ENCODE measurements at regions not wholly inside any gene's neighbourhood (a gene's known extent, or its start where the extent isn't known, plus 50 kb on each side); places are given as distances from the start of the nearest gene placed in this dataset.

GRCh38 chr7:13448243-13448642, 541.2 kb downstream of the ETV1 start:
- intact Hi-C loops (cut with DNase I) = no loop called here
- TF ChIP-seq CTCF (IDR thresholded peaks at IDR 0.05) (no peak), POLR2A (IDR thresholded peaks at IDR 0.05) (no peak)
- no peak for DNase-seq
- Histone ChIP-seq H3K4me3 (no peak overlapping the region), H3K27me3 (no peaks in the 10 kb centered on the region), H3K4me1 (replicated peaks in 1 of 2) (no peaks in the 10 kb centered on the region), H3K27ac (no peak overlapping the region), H3K36me3 (replicated peaks in 1 of 2) (no peaks in the 10 kb centered on the region), H3K9me3 (replicated peaks in 1 of 3) (no peaks in the 10 kb centered on the region)
- 66 to 75% (median 71%) methylated on average over 4 of the region's 4 CpGs for WGBS, 4 donors

- H3K9me3 ChIP-seq (replicated peaks in 1 of 3) = no peaks in the 10 kb centered on the region
- H3K36me3 ChIP-seq (replicated peaks in 1 of 2) = no peaks in the 10 kb centered on the region
- DNase-seq = no peak
- H3K27ac ChIP-seq = no peak overlapping the region
- no peaks in the 10 kb centered on the region for H3K4me1 ChIP-seq (replicated peaks in 1 of 2)
- no peak for TF ChIP-seq POLR2A (IDR thresholded peaks at IDR 0.05)
- TF ChIP-seq CTCF (IDR thresholded peaks at IDR 0.05) = no peak
- intact Hi-C loops (cut with DNase I) = no loop called here
- no peak overlapping the region for H3K4me3 ChIP-seq
- no peaks in the 10 kb centered on the region for H3K27me3 ChIP-seq
Measured at GRCh38 chr7:13449460-13449859, 540.0 kb downstream of the ETV1 start.

GRCh38 chr7:13454916-13455592, 534.4 kb downstream of the ETV1 start:
- H3K36me3 ChIP-seq (replicated peaks in 1 of 2) = no peaks in the 10 kb centered on the region
- H3K27me3 ChIP-seq = no peaks in the 10 kb centered on the region
- no peak overlapping the region for H3K27ac ChIP-seq
- no peak for DNase-seq
- H3K4me1 ChIP-seq (replicated peaks in 1 of 2) = no peaks in the 10 kb centered on the region
- H3K4me3 ChIP-seq = no peak overlapping the region
- 79 to 88% (median 85%) methylated on average over 8 of the region's 8 CpGs for WGBS, 4 donors
- TF ChIP-seq CTCF (IDR thresholded peaks at IDR 0.05) (no peak), POLR2A (IDR thresholded peaks at IDR 0.05) (no peak)
- H3K9me3 ChIP-seq (replicated peaks in 1 of 3) = no peaks in the 10 kb centered on the region
- intact Hi-C loops (cut with DNase I) = no loop called here

- no peak overlapping the region for H3K4me3 ChIP-seq
- DNase-seq = no peak
- no peaks in the 10 kb centered on the region for H3K9me3 ChIP-seq (replicated peaks in 1 of 3)
- no peaks in the 10 kb centered on the region for H3K36me3 ChIP-seq (replicated peaks in 1 of 2)
- H3K27ac ChIP-seq = no peak overlapping the region
- H3K27me3 ChIP-seq = no peaks in the 10 kb centered on the region
- no peaks in the 10 kb centered on the region for H3K4me1 ChIP-seq (replicated peaks in 1 of 2)
- TF ChIP-seq POLR2A (IDR thresholded peaks at IDR 0.05) = no peak
- no peak for TF ChIP-seq CTCF (IDR thresholded peaks at IDR 0.05)
- 50 to 64% (median 61%) methylated on average over 4 of the region's 4 CpGs for WGBS, 4 donors
- intact Hi-C loops (cut with DNase I) = no loop called here
Measured at GRCh38 chr7:13457790-13458189, 531.7 kb downstream of the ETV1 start.
